Muscle of arm (tissue), 1 donor: ENCODE measurements at regions not wholly inside any gene's neighbourhood (a gene's known extent, or its start where the extent isn't known, plus 50 kb on each side); places are given as distances from the start of the nearest gene placed in this dataset.
"Not testable (repeated sequence)": the region's sequence is repeated elsewhere in the genome, so short reads cannot be mapped to it uniquely, and the experiment has no call there.

Experiments used
- DNase-seq: peaks from one replicate; pipeline ENCODE4 v3.0.0-alpha.2; 2013

DNA sequence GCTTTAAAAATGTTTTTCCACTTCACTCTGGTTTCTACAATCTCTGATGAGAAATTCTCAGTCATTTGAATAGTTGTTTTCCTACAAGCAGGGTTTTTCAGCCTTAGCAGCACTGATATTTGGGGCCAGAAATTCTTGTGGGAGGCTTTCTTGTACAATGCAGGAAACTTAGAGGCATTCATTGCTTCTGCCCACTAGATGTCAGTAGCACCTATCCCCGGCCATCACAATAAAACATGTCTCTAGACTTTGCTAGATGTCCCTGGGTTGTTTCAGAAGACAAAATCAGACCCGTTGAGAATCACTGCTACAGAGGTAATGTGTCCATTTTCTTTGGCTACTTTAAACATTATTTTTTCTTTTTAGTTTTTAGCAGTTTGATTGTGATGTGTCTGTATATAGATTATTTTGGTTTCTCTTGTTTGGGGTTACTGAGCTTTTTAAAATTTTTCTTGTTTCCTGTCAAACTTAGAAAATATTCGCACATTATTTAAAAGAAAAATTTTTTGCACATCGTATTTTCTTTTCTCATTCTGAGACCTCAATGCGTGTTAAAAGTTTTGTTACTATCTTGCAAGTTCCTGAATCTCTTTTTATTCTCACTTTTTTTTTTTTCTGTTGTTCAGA is 60.8 kb upstream of the CCDC179 start:
- peak; percentile 27 for DNase-seq

DNA sequence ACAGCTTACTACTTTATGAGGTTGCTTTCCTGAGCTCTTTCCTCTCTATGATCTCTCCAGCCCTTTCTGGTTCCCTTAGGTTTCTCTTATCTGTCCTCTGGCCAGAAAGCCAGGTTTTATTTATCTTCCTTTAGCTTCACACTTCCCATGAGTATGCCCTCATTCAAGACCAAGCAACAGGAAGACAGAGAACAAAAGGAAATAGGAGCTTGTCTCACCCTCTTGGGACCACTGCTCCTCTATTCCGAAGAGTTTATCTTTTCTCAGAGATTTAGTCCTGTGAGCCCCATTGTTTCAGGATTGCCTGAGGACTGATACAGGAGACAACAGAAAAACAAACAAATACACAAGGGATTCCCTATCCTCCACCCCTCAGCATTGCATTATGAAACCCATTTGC is 62.4 kb upstream of the CCDC179 start:
- no peak for DNase-seq

DNA sequence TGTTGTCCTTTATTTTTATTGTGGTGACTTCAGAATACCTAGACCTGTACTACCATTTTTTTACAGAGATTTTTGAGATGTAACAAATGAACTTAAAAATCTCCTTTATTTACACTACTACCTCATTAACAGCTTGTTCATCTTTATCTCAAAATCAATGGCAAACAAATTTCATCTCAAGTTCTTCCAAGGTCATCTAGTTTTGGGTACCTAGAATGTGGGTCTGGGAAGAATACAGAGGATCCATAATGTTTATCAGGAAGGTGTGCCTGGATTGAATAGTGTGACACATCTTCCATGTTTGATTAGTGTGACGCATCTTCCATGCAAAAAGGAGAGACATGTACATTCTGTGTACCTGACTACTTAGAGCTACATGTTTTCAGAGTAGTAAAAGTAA is 63.3 kb upstream of the CCDC179 start:
- DNase-seq = no peak

DNA sequence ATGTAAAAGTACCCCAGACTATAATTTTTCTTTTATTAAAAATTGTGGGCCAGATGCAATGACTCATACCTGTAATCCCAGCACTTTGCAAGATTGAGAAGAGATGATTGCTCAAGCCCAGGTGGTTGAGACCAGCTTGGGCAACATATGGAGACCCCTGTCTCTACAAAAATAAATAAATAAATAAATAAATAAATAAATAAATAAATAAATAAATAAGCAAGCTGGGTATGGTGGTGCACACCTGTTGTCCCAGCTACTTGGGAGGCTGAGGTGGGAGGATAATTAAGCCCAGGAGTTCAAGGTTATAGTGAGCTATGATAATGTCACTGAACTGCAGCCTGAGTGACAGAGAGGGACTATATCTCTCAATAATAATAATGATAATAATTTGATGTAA is 66.1 kb upstream of the CCDC179 start:
- DNase-seq = no peak

DNA sequence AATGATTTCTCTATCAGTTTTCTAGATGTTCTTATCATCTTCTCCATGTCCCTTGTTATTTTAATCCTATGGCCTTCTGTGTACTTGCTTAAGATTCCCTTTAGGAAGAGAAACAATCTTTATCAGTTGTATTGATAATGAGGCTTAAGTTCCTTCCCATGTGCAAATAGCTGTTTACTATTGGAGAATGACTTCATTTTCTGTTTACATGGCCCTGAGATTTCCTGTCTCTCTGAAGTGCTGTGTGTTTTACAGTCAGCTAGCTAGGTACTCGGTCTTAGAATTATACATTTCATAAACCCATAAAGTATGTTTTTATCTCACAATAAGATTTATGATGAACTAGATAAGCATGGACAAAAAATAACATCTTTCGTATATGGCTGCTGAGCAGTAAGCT is 67.5 kb upstream of the CCDC179 start:
- no peak for DNase-seq

DNA sequence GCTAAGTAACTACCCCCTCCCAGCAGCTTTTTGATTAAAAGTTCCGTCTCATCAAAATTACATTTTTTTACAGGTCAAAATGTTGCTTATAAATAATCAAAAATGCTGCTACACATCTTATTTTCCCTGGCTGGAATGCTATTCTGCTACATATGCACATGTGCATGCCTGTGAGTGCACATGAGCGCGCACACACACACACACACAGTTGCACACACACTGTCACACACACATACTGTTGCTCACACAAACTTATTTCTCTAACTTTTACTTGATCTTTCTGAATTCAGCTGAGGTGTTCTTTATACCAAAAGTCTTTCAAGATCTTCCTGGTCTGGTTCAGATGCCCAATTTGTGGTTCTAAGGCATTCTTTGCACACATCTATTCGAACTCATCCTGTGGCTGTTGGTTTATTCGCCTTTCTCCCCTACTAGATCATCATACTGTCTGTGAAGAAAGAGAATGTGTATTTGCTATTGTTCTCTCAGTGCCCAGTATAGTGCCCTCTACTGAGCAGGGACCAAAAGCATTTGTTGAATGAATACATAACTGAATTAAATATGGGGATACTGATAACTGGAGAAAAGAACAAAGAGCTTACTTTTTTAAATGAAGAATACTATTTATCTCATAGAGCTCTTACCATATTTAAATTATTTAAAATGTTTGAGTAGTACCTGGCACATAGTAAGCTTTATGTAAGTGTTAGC is 68.1 kb upstream of the CCDC179 start:
- DNase-seq = no peak

DNA sequence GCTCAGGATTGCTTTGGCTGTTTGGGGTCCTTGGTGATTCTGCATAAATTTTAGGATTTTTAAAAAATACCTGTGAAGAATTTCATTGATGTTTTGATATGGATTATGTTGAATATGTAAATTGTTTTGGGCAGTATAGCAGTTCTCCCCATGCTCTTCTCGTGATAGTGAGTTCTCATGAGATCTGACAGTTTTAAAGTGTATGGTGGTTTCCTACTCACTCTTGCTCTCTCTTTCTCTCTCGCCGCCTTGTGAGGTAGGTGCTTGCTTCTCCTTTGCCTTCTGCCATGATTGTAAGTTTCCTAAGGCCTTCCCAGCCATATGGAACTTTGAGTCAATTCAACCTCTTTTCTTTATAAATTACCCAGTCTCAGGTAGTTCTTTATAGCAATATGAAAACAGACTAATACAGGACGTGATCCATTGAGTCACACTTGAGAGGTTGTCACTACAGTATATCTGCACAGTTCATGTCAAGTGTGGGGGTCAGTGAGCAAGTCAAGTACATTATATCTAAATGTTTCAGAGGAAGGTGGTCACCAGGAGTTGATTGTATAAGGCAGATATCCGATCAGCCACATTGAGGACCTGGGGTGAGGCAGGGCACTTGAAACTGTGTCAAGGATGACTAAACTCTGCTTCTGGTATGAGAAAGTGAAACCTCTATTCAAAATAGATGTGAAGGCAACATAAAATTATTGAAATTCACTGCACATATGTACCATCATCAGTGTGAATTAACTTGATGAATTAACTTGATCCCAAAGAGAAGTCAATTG is 70.7 kb upstream of the CCDC179 start:
- DNase-seq = no peak

DNA sequence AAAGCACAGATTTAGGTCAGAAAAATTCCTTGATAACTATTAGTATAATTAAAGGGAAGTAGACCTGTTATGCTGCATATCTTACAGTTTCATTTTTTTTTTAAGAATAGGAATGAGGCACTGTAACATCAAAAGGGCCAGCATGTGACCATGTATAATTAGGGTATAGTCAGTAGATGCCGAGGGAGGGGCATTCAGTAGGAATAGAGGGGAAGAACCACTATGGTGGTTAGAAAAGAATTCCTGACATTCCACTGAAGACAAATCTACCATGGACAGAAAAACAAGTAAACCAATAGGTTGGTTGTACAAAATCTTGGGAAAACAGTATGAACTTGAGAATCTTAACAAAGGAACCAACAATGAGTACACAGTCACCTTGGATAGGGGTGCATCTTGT is 78.4 kb upstream of the CCDC179 start:
- DNase-seq = no peak

DNA sequence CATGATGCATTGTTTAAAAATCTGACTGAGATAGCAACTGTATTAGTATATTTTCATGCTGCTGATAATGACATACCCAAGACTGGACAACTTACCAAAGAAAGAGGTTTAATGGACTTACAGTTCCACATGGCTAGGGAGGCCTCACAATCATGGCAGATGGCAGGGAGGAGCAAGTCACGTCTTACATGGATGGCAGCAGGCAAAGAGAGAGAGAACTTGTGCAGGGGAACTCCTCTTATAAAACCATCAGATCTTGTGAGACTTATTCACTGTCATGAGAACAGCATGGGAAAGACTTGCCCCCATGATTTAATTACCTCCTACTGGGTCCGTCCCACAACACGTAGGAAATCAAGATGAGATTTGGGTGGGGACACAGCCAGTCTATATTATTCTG is 81.3 kb upstream of the CCDC179 start:
- not testable (repeated sequence) for DNase-seq

DNA sequence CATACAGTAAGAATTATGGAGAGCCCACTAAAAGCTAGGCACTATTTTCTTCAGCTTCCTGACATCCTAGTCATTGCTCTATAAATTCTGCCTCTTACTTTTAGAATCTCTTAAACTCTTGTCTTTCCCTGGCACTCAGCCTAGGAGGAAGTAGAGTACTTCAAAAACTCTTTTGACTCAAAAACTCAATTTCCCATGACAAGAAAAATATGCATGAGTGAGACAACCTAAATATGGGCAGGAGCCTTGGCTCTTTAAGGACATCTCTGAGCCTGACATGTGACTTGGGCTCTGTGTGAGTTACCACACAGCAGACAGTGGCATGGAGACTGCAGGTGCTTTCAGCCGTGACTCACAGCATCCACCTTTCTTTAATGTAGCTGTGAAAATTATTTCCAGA is 97.5 kb upstream of the CCDC179 start:
- no peak for DNase-seq

DNA sequence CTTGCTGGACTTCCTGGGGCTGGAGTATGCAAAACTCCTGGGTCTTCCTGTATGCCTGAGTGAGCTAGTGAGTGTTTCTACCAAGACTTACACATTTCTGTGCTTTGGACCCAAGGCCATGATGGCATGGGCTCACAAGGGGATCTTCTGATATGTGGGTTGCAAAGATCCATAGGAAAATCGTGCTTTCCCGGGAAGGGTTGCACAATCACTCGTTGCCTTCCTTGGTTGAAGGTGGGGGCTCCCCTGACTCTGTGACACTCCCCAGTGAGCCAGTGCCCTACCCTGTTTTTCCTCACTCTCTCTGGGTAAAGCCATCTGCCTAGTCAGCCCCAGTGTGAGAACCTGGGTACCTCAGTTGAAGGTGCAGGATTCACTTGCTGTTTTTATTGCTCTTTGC is 114.0 kb upstream of the CCDC179 start:
- DNase-seq = no peak

DNA sequence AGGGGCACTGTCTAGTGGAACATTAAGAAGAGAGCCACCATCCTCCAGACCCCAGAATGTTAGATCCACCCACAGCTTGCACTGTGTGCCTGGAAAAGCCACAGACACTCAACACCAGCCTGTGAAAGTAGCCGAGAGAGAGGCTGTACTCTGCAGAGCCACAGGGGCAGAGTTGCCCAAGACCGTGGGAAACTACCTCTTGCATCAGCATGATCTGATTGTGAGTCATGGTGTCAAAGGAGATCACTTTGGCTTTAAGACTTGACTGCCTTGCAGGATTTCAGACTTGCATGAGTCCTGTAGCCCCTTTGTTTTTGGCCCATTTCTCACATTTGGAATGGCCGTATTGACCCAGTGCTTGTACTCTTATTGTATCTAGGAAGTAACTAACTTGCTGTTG is 115.9 kb upstream of the CCDC179 start:
- no peak for DNase-seq

DNA sequence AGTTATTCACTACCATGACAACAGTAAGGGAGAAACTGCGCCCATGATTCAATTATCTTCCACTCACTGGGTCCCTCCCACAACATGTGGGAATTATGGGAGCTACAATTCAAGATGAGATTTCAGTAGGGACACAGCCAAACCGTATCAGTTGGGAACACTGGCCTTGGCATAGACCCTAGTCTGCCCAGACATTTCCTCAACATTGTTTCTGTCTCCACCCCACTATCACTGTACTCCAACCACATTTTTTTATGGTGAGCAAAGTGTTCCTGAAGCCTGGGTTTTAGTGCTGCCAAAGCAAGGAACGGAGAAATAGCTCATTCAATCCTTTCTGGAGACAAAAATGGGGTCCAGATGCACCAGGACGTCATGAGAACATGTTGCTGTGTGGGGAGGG is 122.6 kb upstream of the CCDC179 start:
- no peak for DNase-seq

DNA sequence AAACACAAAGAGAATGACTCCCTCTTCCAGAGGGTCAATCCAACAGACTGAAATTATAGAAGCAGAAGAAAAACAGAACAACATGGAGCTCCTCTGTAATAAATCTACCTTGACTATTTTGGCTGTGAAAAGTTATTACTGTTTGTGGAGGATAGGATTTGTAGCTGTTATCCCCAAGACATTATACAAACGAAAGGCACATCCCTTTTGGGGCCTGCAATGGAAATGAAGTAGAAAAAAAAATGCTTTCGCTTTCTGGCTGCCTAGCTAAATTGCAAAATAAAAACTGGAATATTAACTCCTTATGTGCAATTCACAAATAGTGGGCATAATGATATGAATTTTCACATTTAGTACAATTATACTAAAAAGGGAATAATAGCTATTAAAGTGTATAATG is 123.8 kb upstream of the CCDC179 start:
- DNase-seq = peak; percentile 6

DNA sequence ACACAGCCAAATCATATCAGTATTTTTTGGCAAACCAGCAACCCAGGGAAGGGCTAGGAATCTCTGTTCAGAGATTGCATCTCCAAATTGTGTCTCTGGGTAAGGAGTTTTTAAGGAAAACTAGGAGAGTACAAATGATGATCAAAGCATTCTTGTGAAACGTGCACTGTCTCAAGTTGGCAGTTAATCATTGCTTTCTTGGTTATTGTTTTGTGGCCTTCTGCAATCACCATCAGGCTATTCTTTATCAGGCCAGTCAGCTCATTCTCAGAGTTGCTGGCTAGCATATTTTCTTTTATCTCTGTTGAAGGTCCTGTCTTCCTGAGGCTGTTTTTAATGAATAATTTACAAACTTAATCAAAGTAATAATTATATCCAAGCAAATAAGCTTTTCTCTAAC is 129.1 kb upstream of the CCDC179 start:
- DNase-seq = no peak

DNA sequence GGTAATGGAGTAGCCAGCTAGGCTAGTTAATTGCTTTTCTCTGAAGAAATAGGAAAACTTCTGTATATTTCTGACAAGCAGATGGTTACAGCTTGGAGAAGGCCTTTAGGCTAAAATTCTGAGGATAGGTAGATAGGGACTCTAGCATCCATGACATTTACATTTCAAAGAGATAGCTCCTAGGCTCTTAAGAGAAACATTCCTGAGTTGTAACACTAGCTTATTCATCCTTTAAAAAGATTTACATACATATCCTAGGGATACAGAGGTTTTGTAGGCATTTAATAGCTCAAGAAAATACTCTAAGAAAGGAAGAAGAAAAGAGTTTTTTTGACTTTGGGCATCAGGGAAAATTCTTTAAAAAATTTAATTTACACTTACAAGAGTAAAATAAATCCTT is 130.9 kb upstream of the CCDC179 start:
- DNase-seq = no peak

DNA sequence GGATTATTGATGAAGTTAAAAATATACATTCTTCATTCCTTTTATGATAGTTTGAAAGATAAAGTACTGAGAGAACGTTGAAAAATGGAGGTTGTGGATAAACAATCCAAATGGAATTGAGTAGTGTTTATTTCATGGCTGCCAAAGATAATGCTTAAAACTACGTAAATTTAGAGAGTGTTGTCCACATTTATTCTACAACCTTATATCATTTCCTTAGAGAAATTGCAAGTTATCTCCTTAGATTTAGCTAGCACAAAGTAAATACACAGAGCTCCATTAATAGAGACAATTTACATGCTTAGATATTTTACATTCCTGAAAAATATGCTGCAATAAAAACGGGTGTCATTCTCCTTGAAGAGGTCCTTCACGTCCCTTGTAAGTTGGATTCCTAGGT is 146.5 kb upstream of the CCDC179 start:
- no peak for DNase-seq

DNA sequence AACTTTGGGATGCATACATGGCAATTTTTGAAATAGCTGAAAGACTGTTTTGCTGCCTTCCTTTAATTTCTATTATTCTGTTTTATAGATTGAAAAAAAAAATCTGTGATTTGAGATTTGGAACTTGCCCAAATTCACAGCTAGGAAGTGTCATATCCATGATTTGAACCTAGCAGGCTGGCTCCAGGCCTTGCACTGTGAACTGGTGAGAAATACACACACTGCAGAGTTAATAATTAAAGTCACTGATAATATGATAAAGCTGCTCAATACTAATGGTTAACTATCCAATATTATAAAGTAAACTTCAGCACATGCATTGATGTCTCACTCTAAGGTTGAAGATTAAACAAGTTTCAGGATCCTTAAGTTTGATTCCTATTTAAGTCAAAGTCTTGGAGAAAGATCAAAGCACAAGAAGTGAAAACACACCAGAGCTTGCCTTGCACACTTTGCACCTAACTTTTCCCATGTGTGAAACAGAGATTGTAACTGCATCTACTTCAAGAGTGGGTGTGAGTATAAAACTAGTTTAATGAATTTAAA is 150.6 kb upstream of the CCDC179 start:
- no peak for DNase-seq

DNA sequence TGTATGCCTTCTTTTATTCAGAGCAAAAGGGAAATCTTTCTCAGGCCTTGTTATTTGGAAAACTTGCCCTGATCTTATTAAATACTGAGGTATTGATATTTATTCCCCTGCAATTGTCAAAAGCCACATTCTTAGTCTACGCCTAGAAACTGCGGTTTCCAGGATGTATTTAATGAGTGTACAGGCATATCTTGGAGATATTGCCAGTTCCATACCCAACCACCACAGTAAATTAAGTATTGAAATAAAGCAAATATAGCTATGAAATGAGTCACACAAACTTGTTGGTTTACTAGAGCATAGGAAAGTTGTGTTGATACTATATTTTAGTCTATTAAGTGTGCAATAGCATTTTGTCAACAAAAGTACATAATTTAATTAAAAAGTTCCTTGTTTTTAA is 152.7 kb upstream of the CCDC179 start:
- DNase-seq = no peak

DNA sequence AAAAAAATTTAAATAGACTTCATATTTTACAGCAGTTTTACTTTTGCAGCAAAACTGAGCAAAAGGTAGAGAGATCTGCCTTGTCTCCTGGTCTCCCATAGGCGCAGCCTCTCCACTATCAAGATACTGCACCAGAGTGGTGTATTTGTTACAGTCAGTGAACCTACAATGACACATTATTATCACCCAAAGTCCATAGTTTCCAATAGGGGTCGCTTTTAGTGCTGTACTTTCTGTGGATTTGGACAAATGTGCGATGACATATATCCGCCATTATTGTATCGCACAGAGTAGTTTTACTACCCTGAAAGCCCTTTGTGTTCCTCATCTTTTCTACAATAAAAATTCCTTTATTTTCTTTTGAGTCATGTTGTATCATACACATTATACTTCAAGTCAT is 153.2 kb upstream of the CCDC179 start:
- DNase-seq = no peak

DNA sequence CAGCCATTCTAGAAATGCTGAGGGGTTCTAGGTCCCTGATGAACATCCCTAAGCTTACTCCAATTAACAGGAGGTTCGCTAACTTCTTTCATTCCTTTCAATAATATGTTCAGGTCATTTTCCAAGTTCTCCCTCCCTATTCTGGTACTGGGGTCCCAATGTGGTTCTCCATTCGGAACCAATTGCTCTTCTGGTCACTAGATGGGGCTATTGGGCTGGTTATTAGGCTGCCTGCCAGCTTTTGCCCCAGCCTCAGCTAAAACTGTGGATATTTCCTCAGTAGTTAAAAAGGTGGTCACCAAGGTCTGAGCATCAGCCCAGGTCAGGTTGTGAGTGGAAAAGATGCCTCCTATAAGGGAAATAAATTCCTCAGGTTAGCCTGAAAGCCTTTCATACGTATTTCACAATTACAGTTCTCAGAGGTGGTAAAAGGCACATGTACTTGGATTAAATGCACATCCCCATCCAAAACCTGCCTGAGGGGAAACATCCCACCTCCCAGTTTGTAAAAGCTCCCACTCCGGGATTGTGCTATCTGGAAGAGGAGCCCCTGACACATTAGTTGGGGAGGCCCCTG is 161.1 kb upstream of the CCDC179 start:
- peak; percentile 11 for DNase-seq

DNA sequence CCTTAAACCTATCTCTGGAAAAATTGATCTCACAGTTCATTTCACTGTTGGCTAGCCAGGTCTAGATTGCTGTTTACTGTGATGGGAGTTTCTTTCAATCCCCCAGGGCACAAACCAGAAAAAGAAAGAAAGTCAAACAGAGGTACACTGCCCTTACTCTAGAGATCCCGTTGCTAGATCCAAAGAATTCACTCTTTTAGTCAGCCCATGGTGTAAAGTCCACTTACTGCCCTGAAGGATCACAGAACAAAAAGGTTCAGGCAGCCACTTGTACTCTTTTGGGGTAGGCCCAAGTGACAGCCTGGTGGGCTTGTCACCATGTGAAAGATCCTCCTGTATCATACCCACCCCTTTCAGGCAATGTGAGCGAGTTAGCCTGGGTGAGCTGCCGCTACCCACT is 162.6 kb upstream of the CCDC179 start:
- DNase-seq = no peak

DNA sequence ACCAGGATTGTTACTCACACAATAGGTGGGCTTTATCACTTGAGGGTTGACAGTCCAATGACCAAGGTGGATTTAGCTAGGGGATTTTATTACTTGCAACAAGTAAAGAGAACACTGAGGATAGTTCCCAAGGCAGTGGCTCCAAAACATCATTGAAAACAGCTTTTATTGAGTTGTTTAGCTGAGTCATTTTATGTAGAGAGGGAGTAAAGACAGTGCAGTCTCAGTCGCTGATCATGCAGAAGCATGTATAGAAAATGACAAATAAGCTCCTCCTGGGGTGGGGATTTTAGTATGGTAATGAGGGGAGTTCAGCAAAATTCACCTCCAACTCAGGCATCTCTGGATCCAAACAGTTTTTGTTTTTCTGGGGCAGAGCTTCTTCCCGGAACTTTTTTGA is 163.0 kb upstream of the CCDC179 start:
- DNase-seq = no peak
